Urothelium cell line (cell line): ENCODE measurements at regions not wholly inside any gene's neighbourhood (a gene's known extent, or its start where the extent isn't known, plus 50 kb on each side); places are given as distances from the start of the nearest gene placed in this dataset.
"Not testable (repeated sequence)": the region's sequence is repeated elsewhere in the genome, so short reads cannot be mapped to it uniquely, and the experiment has no call there.

Experiments used
- DNase-seq: peaks from one replicate; pipeline ENCODE4 v3.0.0; 2011; ENCODE audit warnings: low spot score, mixed read lengths
- FAIRE-seq: peaks from 2 replicates; lab custom pipeline; 2011; peaks lifted over from hg19 to GRCh38; lab: Jason Lieb, UNC

- not testable (repeated sequence) for DNase-seq, FAIRE-seq
These were observed 435.2 kb downstream of the ZNF479 start for GRCh38 chr7:56697058-56697457.

GRCh38 chr7:56686276-56686859, 445.9 kb downstream of the ZNF479 start:
- FAIRE-seq: no peak
- no peak for DNase-seq

GRCh38 chr7:56639173-56639746, 493.0 kb downstream of the ZNF479 start:
- FAIRE-seq: no peak

GRCh38 chr7:56609852-56610355, 493.7 kb upstream of the NUPR2 start:
- FAIRE-seq: no peak

More at GRCh38 chr7:56639173-56639746, 493.0 kb downstream of the ZNF479 start:
- no peak for DNase-seq

GRCh38 chr7:56605146-56605545, 488.9 kb upstream of the NUPR2 start:
- DNase-seq: peak; percentile 9
- no peak for FAIRE-seq

More at GRCh38 chr7:56609852-56610355, 493.7 kb upstream of the NUPR2 start:
- DNase-seq: no peak

GRCh38 chr7:56578612-56579011, 462.4 kb upstream of the NUPR2 start:
- DNase-seq (no peak), FAIRE-seq (no peak)

GRCh38 chr7:56570968-56571367, 454.8 kb upstream of the NUPR2 start:
- no peak for FAIRE-seq

GRCh38 chr7:56538541-56539429, 422.6 kb upstream of the NUPR2 start:
- no peak for DNase-seq

More at GRCh38 chr7:56570968-56571367, 454.8 kb upstream of the NUPR2 start:
- no peak for DNase-seq

GRCh38 chr7:56537952-56538351, 421.7 kb upstream of the NUPR2 start:
- DNase-seq (peak; percentile 82), FAIRE-seq (peak; percentile 23)

More at GRCh38 chr7:56538541-56539429, 422.6 kb upstream of the NUPR2 start:
- FAIRE-seq: no peak

- FAIRE-seq: no peak
- DNase-seq: no peak
These were observed 421.3 kb upstream of the NUPR2 start for GRCh38 chr7:56537477-56537876.

- DNase-seq (no peak), FAIRE-seq (no peak)
These were observed 378.9 kb upstream of the NUPR2 start for GRCh38 chr7:56495165-56495564.

GRCh38 chr7:56493704-56494450, 377.7 kb upstream of the NUPR2 start:
- DNase-seq (no peak), FAIRE-seq (no peak)

GRCh38 chr7:56493196-56493595, 377.0 kb upstream of the NUPR2 start:
- no peak for DNase-seq
- no peak for FAIRE-seq

GRCh38 chr7:56491636-56492425, 375.6 kb upstream of the NUPR2 start:
- FAIRE-seq: no peak

GRCh38 chr7:56483861-56484550, 367.8 kb upstream of the NUPR2 start:
- FAIRE-seq (peak; percentile 69), DNase-seq (peak; percentile 39)

More at GRCh38 chr7:56491636-56492425, 375.6 kb upstream of the NUPR2 start:
- no peak for DNase-seq

- peak; percentile 35 for FAIRE-seq
- peak; percentile 68 for DNase-seq
These were observed 366.9 kb upstream of the NUPR2 start for GRCh38 chr7:56483153-56483552.

GRCh38 chr7:56479748-56480147, 363.5 kb upstream of the NUPR2 start:
- FAIRE-seq: no peak

GRCh38 chr7:56479136-56479535, 362.9 kb upstream of the NUPR2 start:
- DNase-seq (no peak), FAIRE-seq (no peak)

More at GRCh38 chr7:56479748-56480147, 363.5 kb upstream of the NUPR2 start:
- DNase-seq: no peak

GRCh38 chr7:56474271-56474670, 358.1 kb upstream of the NUPR2 start:
- no peak for FAIRE-seq
- DNase-seq: no peak
